ENCODE measurements at regions not wholly inside any gene's neighbourhood (a gene's known extent, or its start where the extent isn't known, plus 50 kb on each side); places are given as distances from the start of the nearest gene placed in this dataset.

- no peak overlapping the region for H2AFZ ChIP-seq (ENCODE audit: low read depth, low read length)
- no peak overlapping the region for H3K27ac ChIP-seq (ENCODE audit: insufficient read depth, low read depth, low read length)
- H3K9ac ChIP-seq (replicated peaks; ENCODE audit: extremely low read depth, insufficient read depth, low read length): no peak overlapping the region
- no peaks in the 10 kb centered on the region for H3K9me3 ChIP-seq (replicated peaks; ENCODE audit: control insufficient read depth, insufficient read depth, low read length)
- no peaks in the 10 kb centered on the region for H3K79me2 ChIP-seq (ENCODE audit: control insufficient read depth, insufficient read depth, low read length)
- H3K27me3 ChIP-seq (ENCODE audit: control insufficient read depth in 2 of 2, insufficient read depth in 2 of 2, low read length in 2 of 2): no peaks in the 10 kb centered on the region
- no peak for FAIRE-seq
- BruUV-seq (replicated peaks): no TSS peak
- CTCF ChIA-PET: interaction anchor here (1.4 kb wide), 1 partner anchor 13 kb away, joined by 6 read pairs; no protein-coding TSS in a partner anchor
- no peak overlapping the region for H3K4me3 ChIP-seq (replicated peaks in 1 of 3; ENCODE audit: insufficient read depth in 1 of 3, low read depth in 1 of 3, low read length in 3 of 3)
- no peaks in the 10 kb centered on the region for H3K9me1 ChIP-seq (replicated peaks; ENCODE audit: control insufficient read depth, extremely low read depth, insufficient read depth, low read length)
- no peaks in the 10 kb centered on the region for H3K4me1 ChIP-seq (ENCODE audit: control insufficient read depth, extremely low read depth, insufficient read depth, low read length)
- no peak overlapping the region for H3K4me2 ChIP-seq (ENCODE audit: insufficient read depth, low read length)
- no peak for DNase-seq (ENCODE audit: low read depth, low spot score)
- no peaks in the 10 kb centered on the region for H3K36me3 ChIP-seq (ENCODE audit: control insufficient read depth in 2 of 2, extremely low read depth in 1 of 2, insufficient read depth in 2 of 2, low read length in 2 of 2)
- TF ChIP-seq POLR2A (IDR thresholded peaks at IDR 0.05; ENCODE audit: low read depth, low read length) (no peak), MYC (IDR thresholded peaks at IDR 0.05; ENCODE audit: low read depth, low read length) (no peak), JUN (IDR thresholded peaks at IDR 0.05; ENCODE audit: borderline replicate concordance, insufficient read depth, insufficient read length, low read depth) (no peak), POLR2AphosphoS5 (IDR thresholded peaks at IDR 0.05; ENCODE audit: insufficient read depth, low read depth, low read length) (no peak), CTCF (IDR thresholded peaks at IDR 0.05; ENCODE audit: extremely low read depth in 1 of 2, insufficient read depth in 1 of 2, low read depth in 1 of 2, low read length in 2 of 2) (no peak), MAX (IDR thresholded peaks at IDR 0.05; ENCODE audit: insufficient read depth, insufficient read length) (no peak), EZH2 (IDR thresholded peaks at IDR 0.05; ENCODE audit: borderline replicate concordance, low read depth, low read length, severe bottlenecking) (no peak), GATA2 (IDR thresholded peaks at IDR 0.05; ENCODE audit: insufficient read depth, insufficient read length, low read depth, low read length) (no peak), FOS (IDR thresholded peaks at IDR 0.05; ENCODE audit: borderline replicate concordance, insufficient read depth, low read length) (no peak)
- no peaks in the 10 kb centered on the region for H4K20me1 ChIP-seq (replicated peaks; ENCODE audit: control insufficient read depth, extremely low read depth, insufficient read depth, low read length)
- POLR2A ChIA-PET: no interaction called here
- dilution Hi-C loops (cut with MboI; ENCODE audit: extremely low pct_ligation_motif_present, low sequenced_read_pairs) (no loop called here), intact Hi-C loops (cut with micrococcal nuclease) (no loop called here)
Measured at GRCh38 chr13:80497439-80497838, 156.5 kb upstream of the SPRY2 start.

All from endothelial cell of umbilical vein (primary cell).